GM21526 (cell line): ENCODE measurements at regions not wholly inside any gene's neighbourhood (a gene's known extent, or its start where the extent isn't known, plus 50 kb on each side); places are given as distances from the start of the nearest gene placed in this dataset.

Experiments
- ATAC-seq: cut with Tn5 transposase; IDR thresholded peaks from one replicate; pipeline ENCODE4 v1.9.1; 2021; ENCODE audit warnings: moderate library complexity; ENCODE audit not compliant: unreplicated experiment, low FRiP score

GRCh38 chr3:10555263-10555662, 49.9 kb upstream of the ATP2B2 start:
- no peak for ATAC-seq

GRCh38 chr3:10556312-10556711, 50.9 kb upstream of the ATP2B2 start:
- no peak for ATAC-seq

DNA sequence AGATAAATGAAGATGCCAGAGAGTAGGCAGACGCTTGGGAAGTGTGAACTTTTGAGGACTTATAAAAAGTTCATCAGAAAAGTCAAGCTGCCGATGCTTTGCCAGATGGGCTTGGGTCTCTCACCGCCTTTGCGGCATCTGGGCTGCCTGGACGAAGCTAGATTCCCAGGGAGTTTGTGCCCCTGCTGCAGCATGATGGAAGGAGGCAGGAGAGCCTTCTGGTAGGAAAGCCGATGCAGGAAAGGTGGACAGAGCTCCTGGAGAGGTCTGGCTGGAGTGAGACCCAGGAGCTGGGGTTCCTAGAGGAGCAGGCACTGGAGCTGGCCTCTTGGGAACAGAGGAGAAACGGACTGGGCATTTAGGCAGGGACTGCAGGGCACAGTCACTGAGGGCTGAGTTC, 51.9 kb upstream of the ATP2B2 start:
- ATAC-seq, result no peak

GRCh38 chr3:10557781-10558373, 52.5 kb upstream of the ATP2B2 start:
- ATAC-seq, result no peak

GRCh38 chr3:10558736-10559135, 53.4 kb upstream of the ATP2B2 start:
- ATAC-seq, result no peak

- ATAC-seq, result no peak
Measured at GRCh38 chr3:10560060-10560861, 54.9 kb upstream of the ATP2B2 start.

DNA sequence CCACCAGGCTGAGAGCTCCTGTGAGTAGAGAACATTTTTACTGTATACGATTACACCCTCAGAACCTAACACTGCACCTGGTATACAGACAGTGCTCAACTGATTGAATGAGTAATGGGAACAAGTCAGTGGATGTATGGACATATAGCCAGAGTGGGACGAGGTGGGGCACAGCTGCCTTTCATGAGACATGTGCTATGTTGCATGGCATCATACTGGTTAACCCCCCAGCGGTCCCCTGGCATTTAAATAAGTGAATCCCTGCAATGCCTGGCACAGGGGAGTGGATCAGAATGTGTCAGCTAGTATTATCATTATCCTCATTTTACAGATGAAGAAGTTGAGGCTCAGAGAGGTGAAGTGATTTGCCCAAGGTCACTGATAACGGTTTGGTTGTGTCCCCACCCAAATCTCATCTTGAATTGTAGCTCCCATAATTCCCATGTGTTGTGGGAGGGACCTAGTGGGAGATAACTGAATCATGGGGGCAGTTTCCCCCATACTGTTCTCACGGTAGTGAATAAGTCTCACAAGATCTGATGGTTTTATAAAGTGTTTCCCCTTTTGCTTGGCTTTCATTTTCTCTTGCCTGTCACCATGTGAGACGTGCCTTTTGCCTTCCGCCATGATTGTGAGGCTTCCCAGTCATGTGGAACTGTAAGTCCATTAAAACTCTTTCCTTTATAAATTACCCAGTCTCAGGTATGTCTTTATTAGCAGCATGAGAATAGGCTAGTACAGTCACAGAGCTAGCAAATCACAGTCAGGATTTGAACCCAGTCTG, 56.0 kb upstream of the ATP2B2 start:
- ATAC-seq, result no peak

DNA sequence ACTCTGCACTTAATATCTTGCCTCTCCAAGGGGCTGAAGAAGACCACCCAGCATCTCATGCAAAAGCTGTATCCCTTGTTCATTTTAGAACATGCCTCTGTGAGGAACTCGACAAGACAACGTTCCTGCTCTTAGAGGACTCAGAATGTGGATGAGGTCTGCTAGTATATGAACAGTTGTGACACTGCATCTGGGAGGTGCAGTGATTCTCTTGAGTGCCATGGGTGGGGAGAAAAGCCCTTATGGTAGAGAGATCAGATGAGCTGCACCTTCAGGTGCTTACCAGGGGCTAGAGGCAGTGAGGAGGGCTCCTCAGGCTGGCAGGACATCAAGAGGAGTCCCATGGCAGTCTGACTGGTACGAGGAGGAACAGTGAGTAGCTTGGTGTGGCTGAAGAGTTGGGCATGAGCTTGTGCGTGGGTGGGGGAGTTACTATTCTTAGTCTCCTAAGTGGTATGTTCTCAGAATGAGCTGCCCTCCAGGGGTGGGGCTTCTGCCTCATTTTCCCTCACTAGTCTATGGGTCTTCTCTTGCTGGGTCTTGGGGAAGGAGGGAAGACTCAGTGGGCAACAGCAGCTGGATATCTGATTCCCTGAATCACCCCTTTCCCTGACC, 56.7 kb upstream of the ATP2B2 start:
- ATAC-seq, result no peak

- ATAC-seq, result no peak
Measured at GRCh38 chr3:10563396-10563795, 58.0 kb upstream of the ATP2B2 start.

DNA sequence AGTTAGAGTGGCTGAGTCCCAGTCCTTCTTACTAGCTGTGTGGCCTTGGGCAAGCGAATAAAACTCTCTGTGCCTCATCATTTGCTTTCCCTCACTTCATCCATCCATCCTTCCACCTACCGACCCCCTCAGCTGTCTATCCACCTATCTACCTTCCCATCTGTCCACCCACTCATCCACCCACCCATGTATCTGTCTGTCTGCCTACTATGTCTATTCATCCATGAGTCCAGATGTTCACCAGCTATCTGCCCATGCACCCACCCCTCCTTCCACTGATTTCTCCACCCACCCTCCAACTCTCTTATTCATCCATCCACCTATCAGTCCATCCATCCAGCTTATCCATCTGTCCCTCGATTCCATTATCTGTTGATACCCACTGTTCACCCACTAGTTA, 60.4 kb upstream of the ATP2B2 start:
- ATAC-seq, result no peak

GRCh38 chr3:10566451-10566850, 61.1 kb upstream of the ATP2B2 start:
- ATAC-seq, result no peak

DNA sequence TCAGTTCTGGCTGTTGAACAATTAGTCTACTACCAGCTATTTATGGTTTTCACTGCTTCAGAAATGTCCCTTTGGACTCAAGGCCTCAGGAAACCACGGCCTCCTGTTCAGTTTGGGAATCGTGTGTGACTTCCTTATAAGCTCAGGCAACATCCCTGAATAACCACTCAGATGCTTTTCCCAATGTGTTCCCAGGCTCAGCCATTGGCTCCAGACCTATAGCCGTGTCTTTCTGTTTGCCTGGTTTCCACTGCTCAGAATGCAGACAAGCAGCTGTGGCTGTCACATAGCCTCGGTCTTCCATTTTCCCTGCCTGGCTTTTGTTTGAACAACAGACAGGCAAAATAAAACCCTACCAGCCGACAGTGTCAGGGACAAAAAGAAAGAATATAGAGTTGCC, 63.2 kb upstream of the ATP2B2 start:
- no peak for ATAC-seq

- ATAC-seq, result no peak
Measured at GRCh38 chr3:10570196-10570946, 65.0 kb upstream of the ATP2B2 start.

DNA sequence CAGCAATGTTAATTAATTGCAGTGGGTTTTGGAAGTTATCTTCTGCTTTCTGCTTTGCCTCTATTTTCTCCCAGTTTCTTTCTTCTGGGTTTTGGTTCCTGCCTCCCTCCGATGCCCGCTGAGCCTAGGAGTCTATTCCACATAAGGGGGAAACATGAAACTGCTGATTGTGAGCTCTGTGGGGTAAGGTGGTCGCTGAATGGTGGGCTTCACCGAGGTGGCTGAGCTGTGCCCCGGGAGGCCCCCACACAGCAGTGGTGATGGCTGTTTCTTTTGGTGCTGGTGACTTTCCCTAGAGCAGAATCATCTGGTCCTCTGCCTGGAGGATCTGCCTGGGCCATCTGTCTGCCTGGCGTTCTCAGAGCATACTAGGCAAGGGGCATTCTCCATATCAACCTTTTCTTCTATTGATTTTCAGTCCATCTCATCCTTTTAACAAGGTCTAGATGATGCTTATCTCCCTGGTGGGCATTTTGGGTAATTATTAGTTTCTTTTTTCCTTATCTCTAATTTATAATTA, 68.8 kb upstream of the ATP2B2 start:
- ATAC-seq, result no peak

DNA sequence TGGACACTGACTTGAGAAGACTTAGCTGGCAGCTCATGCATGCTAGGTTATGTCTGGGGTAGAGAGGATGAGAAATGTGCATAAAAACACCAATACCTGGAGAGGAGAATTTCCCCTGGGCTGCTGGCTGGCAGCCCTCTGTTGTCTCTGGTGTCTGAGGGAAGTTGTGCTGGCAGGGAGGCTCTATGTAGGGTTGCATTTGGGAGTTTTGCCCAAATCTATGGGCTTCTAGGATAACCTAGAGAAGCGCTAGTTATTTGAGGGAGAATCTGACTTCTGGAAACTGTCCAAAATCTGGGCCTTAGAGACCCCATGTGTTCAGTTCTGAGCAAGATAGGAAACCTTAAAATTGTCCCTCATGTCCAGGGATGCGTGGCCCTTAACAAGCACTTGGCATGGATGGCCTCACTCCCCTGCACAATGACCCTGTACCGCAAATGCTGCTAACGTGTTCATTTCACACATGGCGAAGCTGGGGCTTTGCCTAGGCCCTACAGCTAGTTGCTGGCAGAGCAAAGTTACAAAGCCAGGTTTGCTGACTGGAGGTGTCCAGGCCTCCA, 70.3 kb upstream of the ATP2B2 start:
- ATAC-seq, result no peak

- no peak for ATAC-seq
Measured at GRCh38 chr3:10577486-10577885, 72.1 kb upstream of the ATP2B2 start.

DNA sequence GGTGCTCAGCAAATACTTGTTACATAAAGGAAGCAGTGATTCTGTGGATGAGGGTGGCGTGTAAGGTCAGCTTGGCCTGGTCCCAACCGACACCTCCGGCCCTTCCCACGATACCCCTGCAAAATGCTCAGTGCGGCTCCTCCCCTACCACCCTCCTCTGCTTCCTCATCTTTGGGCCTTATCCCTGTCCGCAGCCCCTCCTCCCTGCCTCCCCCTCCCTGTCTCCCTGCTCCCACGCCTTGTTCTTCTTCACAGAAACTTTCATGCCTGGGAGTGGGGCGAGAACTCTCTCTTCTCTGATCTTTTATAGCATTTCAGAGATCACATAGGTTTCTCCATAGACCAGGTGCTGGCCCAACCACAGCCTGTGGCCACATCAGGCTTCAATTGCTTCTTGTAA, 75.0 kb upstream of the ATP2B2 start:
- no peak for ATAC-seq

DNA sequence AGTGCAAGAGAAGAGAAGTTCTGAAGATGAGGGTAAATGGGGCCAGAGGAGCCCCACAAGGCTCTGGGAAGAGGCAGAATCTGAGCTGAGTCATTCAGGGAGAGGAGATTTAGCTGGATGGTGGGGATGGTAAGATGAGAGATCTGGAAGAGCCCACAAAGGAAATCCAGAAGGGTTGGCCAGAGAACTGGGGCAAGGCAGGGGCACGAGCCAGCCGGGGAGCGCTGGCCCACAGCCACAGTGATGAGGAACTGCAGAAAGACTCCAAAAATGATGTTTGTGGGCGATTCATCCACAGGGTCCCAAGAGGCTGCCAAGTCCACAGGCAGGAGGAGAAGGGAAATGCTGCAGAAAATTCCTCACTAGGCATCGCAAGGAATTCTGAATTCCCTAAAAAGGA, 75.9 kb upstream of the ATP2B2 start:
- ATAC-seq, result no peak

DNA sequence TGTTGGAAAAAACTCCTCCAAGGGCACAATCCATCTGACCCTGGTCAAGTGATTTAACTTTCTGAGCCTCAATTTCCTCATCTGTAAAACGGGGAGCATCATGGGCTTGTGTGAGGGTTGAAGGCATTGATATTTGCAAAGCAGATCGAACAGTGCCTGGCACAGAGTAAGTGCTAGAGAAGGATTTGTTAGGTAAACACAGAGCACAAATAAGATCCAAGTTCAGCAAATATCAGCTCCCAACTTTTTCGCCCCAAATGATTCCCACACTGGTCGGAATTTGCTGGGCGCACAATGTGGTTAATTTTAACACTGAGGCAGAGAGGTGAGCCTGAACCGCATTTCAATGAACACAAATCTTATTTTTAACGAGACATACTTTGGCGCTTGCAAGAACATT, 76.3 kb upstream of the ATP2B2 start:
- ATAC-seq, result no peak

GRCh38 chr3:10582733-10583132, 77.3 kb upstream of the ATP2B2 start:
- ATAC-seq, result no peak
